HG03432 (cell line): ENCODE measurements at regions not wholly inside any gene's neighbourhood (a gene's known extent, or its start where the extent isn't known, plus 50 kb on each side); places are given as distances from the start of the nearest gene placed in this dataset.
"Not testable (repeated sequence)": the region's sequence is repeated elsewhere in the genome, so short reads cannot be mapped to it uniquely, and the experiment has no call there.

Experiments
- ATAC-seq: cut with Tn5 transposase; IDR thresholded peaks from one replicate; pipeline ENCODE4 v1.9.1; 2021; ENCODE audit warnings: mild to moderate bottlenecking, moderate library complexity; ENCODE audit not compliant: unreplicated experiment

GRCh38 chr19:41495589-41495988 is 52.6 kb downstream of the ERICH4 start:
- ATAC-seq: no peak

GRCh38 chr19:41499899-41500298 is 56.9 kb downstream of the ERICH4 start:
- no peak for ATAC-seq

DNA sequence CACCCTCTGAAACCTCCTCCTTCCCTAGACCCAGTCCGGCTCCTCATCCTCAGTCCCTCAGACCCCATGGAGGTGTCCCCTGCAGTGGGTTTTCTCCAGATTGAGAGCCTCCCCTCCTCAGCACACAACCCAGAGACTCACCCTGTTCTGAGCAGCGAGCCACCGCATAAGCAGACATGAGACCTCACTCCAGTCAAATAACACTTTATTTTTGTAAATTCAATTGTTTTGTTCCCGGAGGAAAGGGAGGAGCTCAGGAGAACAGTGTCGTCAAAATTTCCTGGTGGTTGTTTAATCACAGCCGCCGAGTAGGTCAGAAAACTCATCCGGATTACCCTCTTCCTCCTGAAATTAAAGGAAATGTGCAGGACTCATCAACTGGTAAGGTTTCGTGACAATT is 57.5 kb downstream of the ERICH4 start:
- ATAC-seq: no peak

DNA sequence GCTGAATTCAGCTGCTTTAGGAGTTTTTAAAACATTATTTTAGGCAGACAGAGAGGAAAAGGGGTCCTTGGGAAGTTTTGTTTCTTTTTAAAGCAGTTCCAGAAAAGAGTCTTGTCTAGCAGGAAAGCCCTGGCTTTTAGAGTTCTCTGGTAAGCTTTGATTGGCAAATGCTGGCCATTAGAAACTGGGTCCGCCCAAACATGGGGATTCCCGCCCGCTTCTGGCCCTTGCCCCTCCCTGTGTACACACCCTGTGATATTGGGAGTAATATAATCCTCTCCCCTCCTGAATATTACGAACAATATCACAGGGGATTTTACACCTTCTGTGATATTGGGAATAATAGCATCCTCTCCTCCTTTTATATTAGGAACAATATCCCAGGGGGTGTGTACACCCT is 58.9 kb downstream of the ERICH4 start:
- ATAC-seq: no peak

GRCh38 chr19:41505105-41505504 is 62.1 kb downstream of the ERICH4 start:
- ATAC-seq: no peak

DNA sequence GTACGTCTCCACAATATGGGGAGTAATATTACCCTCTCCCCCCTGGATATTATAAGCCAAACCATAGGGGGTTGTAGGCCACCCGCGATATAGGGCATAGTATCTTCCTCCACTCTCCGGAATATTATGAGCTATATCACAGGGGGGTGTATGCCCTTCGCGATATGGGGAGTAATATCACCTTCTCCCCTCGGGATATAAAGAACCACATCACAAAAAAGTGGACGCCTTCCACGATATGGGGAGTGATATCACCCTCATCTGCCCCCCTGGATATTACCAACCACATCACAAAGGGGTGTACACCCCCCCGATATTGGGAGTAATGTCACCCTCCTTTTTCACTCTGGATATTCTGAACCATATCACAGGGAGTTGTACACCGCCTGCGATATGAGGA is 65.5 kb upstream of the CEACAM21 start:
- ATAC-seq: no peak

DNA sequence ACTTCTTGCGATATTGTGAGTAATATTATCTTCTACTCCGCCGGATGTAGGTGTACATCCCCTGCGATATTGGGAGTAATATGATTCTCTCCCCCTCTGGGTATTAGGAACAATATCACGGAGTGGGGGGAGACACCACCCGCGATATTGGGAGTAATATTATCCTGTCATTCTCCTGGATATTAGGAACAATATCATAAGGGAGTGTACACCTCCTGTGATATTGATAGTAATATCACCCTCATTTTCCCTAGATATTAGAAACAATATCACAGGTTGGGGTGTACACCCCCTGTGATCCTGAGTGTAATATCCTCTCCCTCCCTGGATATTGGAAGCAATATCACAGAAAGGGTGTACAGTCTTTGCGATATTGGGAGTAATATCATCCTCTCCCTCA is 64.3 kb upstream of the CEACAM21 start:
- ATAC-seq: no peak

GRCh38 chr19:41515015-41515652 is 60.8 kb upstream of the CEACAM21 start:
- no peak for ATAC-seq

DNA sequence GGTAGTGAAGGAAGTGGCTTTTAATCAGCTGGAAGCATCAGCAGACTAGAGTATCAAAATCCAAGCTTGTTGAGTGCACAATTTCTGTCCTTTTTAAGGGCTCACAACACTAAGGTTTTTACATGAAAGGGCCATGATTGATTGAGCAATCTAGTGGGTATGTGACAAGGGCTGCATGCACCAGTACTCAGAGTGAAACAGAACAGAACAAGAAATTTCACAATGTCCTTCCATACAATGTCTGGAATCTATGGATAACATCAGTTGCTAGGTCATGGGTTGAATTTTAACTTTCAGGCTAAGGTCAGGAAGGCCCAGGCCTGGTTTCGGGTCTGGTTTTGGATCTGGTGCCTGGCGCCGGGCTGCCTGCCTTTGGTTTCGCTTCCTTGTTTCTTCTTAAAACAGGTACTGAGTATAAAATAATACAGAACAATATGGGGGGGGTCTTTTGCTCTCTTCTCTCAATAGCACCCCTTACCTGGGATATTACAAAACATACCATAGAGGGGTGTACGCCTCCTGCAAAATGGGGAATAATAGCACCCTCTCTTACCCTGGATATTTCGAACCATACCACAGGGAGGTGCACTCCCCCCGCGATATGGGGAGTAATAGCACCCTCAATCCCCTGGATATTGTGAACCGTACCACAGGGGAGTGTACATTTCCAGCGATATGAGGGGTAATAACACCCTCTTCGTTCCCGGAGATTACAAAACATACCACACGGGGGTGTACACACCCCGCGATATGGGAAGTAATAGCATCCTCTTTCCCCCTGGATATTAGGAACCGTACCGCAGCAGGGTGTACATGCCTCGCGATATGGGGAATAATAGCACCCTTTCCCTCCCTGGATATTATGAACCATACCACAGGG is 59.4 kb upstream of the CEACAM21 start:
- ATAC-seq: not testable (repeated sequence)

- no peak for ATAC-seq
Measured at GRCh38 chr19:41518141-41518540, 57.8 kb upstream of the CEACAM21 start.

GRCh38 chr19:41521138-41521930 is 54.6 kb upstream of the CEACAM21 start:
- peak; percentile 49 for ATAC-seq

DNA sequence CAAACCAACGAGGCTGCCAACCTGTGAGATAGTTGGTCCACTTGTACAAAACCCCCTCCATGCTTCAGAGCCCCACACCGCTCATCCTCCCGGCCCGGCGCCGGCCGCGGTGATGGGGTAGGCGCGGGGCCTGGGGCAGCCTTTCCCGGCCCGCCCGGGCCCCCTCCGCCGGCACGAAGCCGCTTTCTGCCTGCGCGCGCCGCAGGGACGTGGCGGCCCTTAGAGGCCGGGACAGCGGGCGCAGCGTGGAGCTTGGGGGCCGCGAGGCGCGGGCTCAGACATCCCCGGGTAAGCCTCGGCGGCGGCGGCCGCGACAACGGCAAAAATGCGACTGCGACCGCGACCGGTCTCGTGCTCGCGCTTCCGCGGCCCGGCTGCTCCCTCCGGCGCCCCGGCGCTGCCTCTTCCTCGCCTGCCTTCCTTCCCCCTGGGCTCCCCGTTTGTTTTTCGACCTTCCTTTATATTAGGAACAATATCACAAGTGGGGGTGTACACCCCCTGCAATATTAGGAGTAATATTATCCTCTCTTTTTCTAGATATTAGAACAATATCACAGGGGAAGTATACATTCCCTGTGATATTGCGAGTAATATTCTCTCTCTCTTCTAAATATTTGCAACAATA is 53.9 kb upstream of the CEACAM21 start:
- ATAC-seq: no peak

GRCh38 chr19:41525989-41526388 is 50.0 kb upstream of the CEACAM21 start:
- ATAC-seq: no peak
